CD14-positive monocyte (primary cell): ENCODE measurements at regions not wholly inside any gene's neighbourhood (a gene's known extent, or its start where the extent isn't known, plus 50 kb on each side); places are given as distances from the start of the nearest gene placed in this dataset.
"Not testable (repeated sequence)": the region's sequence is repeated elsewhere in the genome, so short reads cannot be mapped to it uniquely, and the experiment has no call there.

Experiments used
- DNase-seq, 3 donors: peaks; one replicate each; pipeline ENCODE4 v3.0.0-alpha.2; 2011 to 2022
- H2AFZ ChIP-seq: 2 replicates; pipeline ENCODE4 v1.6.0; 2012; ENCODE audit warnings: mild to moderate bottlenecking, low read depth, low read length, inconsistent platforms; ENCODE audit not compliant: insufficient read depth, poor library complexity, severe bottlenecking
- H3K27ac ChIP-seq, 2 donors: 1 replicate in 1 of 2; 2 replicates in 1 of 2; pipeline ENCODE4 v1.5.1; 2012 to 2013; ENCODE audit warnings: low read length in 2 of 2, control low read depth in 1 of 2, inconsistent platforms in 1 of 2, low read depth in 1 of 2, mild to moderate bottlenecking in 1 of 2
- H3K27me3 ChIP-seq, 2 donors: one replicate each; pipeline versions ENCODE4 v1.6.0 to v1.6.1; 2011 to 2013; ENCODE audit warnings: low read length in 2 of 2; ENCODE audit not compliant: control insufficient read depth in 2 of 2, insufficient read depth in 2 of 2
- H3K36me3 ChIP-seq, 2 donors: replicated peaks in 1 of 2; 1 replicate in 1 of 2; 2 replicates in 1 of 2; pipeline versions ENCODE4 v1.5.1 to v1.6.1; 2012 to 2013; ENCODE audit warnings: low read length in 2 of 2, control low read depth in 1 of 2, inconsistent platforms in 1 of 2, mild to moderate bottlenecking in 1 of 2; ENCODE audit not compliant: insufficient read depth in 2 of 2, control insufficient read depth in 1 of 2
- H3K4me1 ChIP-seq, 2 donors: 1 replicate in 1 of 2; 2 replicates in 1 of 2; pipeline versions ENCODE4 v1.5.1 to v1.6.1; 2012 to 2013; ENCODE audit warnings: low read length in 2 of 2, control low read depth in 1 of 2, inconsistent platforms in 1 of 2, mild to moderate bottlenecking in 1 of 2, moderate library complexity in 1 of 2; ENCODE audit not compliant: insufficient read depth in 2 of 2, control insufficient read depth in 1 of 2
- H3K4me2 ChIP-seq: replicated peaks from 2 replicates; pipeline ENCODE3; 2012; ENCODE audit warnings: low read length, moderate library complexity, mild to moderate bottlenecking; ENCODE audit not compliant: poor library complexity, severe bottlenecking; ENCODE audit errors: extremely low read depth
- H3K4me3 ChIP-seq, 3 experiments: fragments of 200-600 bp in 1 of 3; sonication (generic) in 1 of 3; replicated peaks in 1 of 3; 1 replicate in 2 of 3; 2 replicates in 1 of 3; pipeline ENCODE4 v1.5.1; 2011 to 2013; ENCODE audit warnings: low read length in 3 of 3, mild to moderate bottlenecking in 3 of 3, control low read depth in 2 of 3, low read depth in 2 of 3, inconsistent platforms in 1 of 3, moderate library complexity in 1 of 3
- H3K79me2 ChIP-seq: 2 replicates; pipeline ENCODE4 v1.6.0; 2012; ENCODE audit warnings: mild to moderate bottlenecking, control low read depth, inconsistent platforms, low read length, moderate library complexity; ENCODE audit not compliant: insufficient read depth
- H3K9ac ChIP-seq: 2 replicates; pipeline ENCODE4 v1.6.0; 2017; ENCODE audit warnings: low read length, mild to moderate bottlenecking; ENCODE audit not compliant: insufficient read depth, poor library complexity, severe bottlenecking
- H3K9me3 ChIP-seq, 2 donors: replicated peaks in 1 of 2; 1 replicate in 1 of 2; 2 replicates in 1 of 2; pipeline versions ENCODE4 v1.5.1 to v1.6.1; 2012 to 2013; ENCODE audit warnings: low read length in 2 of 2, control low read depth in 1 of 2; ENCODE audit not compliant: control insufficient read depth in 1 of 2, insufficient read depth in 1 of 2
- H4K20me1 ChIP-seq: 2 replicates; pipeline ENCODE4 v1.6.0; 2012; ENCODE audit warnings: mild to moderate bottlenecking, low read length, control low read depth, moderate library complexity; ENCODE audit not compliant: insufficient read depth
- H3K27ac Mint-ChIP-seq, 7 donors: one replicate each; pipeline ENCODE4 v1.8.0; 2020; ENCODE audit warnings: mild to moderate bottlenecking in 7 of 7, mixed read lengths in 7 of 7, moderate library complexity in 6 of 7, inconsistent platforms in 2 of 7
- H3K27me3 Mint-ChIP-seq, 3 donors: one replicate each; pipeline ENCODE4 v1.8.0; 2021 to 2022; ENCODE audit warnings: low read depth in 3 of 3, mild to moderate bottlenecking in 3 of 3, mixed read lengths in 3 of 3, moderate library complexity in 3 of 3, inconsistent platforms in 1 of 3
- H3K36me3 Mint-ChIP-seq, 2 donors: one replicate each; pipeline ENCODE4 v1.8.0; 2020; ENCODE audit warnings: mixed read lengths in 2 of 2, inconsistent platforms in 1 of 2, mild to moderate bottlenecking in 1 of 2
- H3K4me1 Mint-ChIP-seq: one replicate; pipeline ENCODE4 v1.8.0; 2020; ENCODE audit warnings: mild to moderate bottlenecking, mixed read lengths
- H3K4me3 Mint-ChIP-seq, 2 donors: one replicate each; pipeline ENCODE4 v1.8.0; 2020; ENCODE audit warnings: mild to moderate bottlenecking in 2 of 2, mixed read lengths in 2 of 2, moderate library complexity in 1 of 2
- H3K9me3 Mint-ChIP-seq, 7 donors: one replicate each; pipeline ENCODE4 v1.8.0; 2020 to 2022; ENCODE audit warnings: mixed read lengths in 7 of 7, mild to moderate bottlenecking in 6 of 7, moderate library complexity in 6 of 7, inconsistent platforms in 2 of 7
- CTCF ChIP-seq: fragments of 200-600 bp; IDR thresholded peaks from one replicate; pipeline ENCODE4 v1.8.0; 2022; ENCODE audit warnings: antibody characterized with exemption, mild to moderate bottlenecking
- WGBS: methylation state at CpG from one replicate; pipeline ENCODE4 v1.1.5; 2013; ENCODE audit warnings: missing lambda C conversion rate; ENCODE audit not compliant: insufficient coverage; 5-methylcytosine and 5-hydroxymethylcytosine counted together
- intact Hi-C, 2 donors: fragments of 100-400 bp; cut with micrococcal nuclease; formaldehyde crosslinking; loops; one replicate each; pipeline versions ENCODE4 v1.15.0 to v1.15.1; 2023

- peaks cover 4 to 8% of the 10 kb centered on the region in 2 donors for H3K9me3 ChIP-seq
- no peak overlapping the region for H3K4me3 ChIP-seq
- H3K4me2 ChIP-seq: no peak overlapping the region
- no peak overlapping the region for H3K27ac ChIP-seq
- H3K4me3 Mint-ChIP-seq: no peak overlapping the region
- no peak overlapping the region for H3K27ac Mint-ChIP-seq
- peaks cover 0 to 11% (median 7%) of the 10 kb centered on the region in 7 donors for H3K9me3 Mint-ChIP-seq
- no peaks in the 10 kb centered on the region for H3K4me1 ChIP-seq
- H3K27me3 ChIP-seq: no peaks in the 10 kb centered on the region
- no peak for DNase-seq
- no peak for TF ChIP-seq CTCF
- intact Hi-C loops: no loop called here
- H3K4me1 Mint-ChIP-seq: no peaks in the 10 kb centered on the region
- no peaks in the 10 kb centered on the region for H3K79me2 ChIP-seq
- H3K9ac ChIP-seq: no peak overlapping the region
- no peak overlapping the region for H2AFZ ChIP-seq
- H3K36me3 Mint-ChIP-seq: no peaks in the 10 kb centered on the region
- H3K36me3 ChIP-seq: no peaks in the 10 kb centered on the region
- H4K20me1 ChIP-seq: no peaks in the 10 kb centered on the region
- H3K27me3 Mint-ChIP-seq: peaks cover 0 to 3% (median 0%) of the 10 kb centered on the region in 3 donors
These were observed 602.5 kb downstream of the RAPGEF2 start for GRCh38 chr4:159705334-159705733.

GRCh38 chr4:159706704-159707103, 603.8 kb downstream of the RAPGEF2 start:
- H4K20me1 ChIP-seq: no peaks in the 10 kb centered on the region
- TF ChIP-seq CTCF: no peak
- DNase-seq: no peak
- no peak overlapping the region for H2AFZ ChIP-seq
- Mint-ChIP-seq H3K4me3 (no peak overlapping the region), H3K27me3 (peaks cover 0 to 3% (median 0%) of the 10 kb centered on the region in 3 donors), H3K4me1 (no peaks in the 10 kb centered on the region), H3K36me3 (no peaks in the 10 kb centered on the region), H3K9me3 (peaks cover 0 to 11% (median 6%) of the 10 kb centered on the region in 7 donors), H3K27ac (no peak overlapping the region)
- no peaks in the 10 kb centered on the region for H3K79me2 ChIP-seq
- H3K27me3 ChIP-seq: no peaks in the 10 kb centered on the region
- H3K4me2 ChIP-seq: no peak overlapping the region
- peaks cover 4 to 8% of the 10 kb centered on the region in 2 donors for H3K9me3 ChIP-seq
- intact Hi-C loops: no loop called here
- H3K9ac ChIP-seq: no peak overlapping the region
- no peak overlapping the region for H3K27ac ChIP-seq
- no peaks in the 10 kb centered on the region for H3K36me3 ChIP-seq
- no peak overlapping the region for H3K4me3 ChIP-seq
- H3K4me1 ChIP-seq: no peaks in the 10 kb centered on the region

- H3K4me1 ChIP-seq, H3K9ac ChIP-seq, intact Hi-C loops, H3K4me3 Mint-ChIP-seq, H3K27ac Mint-ChIP-seq, H2AFZ ChIP-seq, H3K27me3 ChIP-seq, H3K4me2 ChIP-seq, DNase-seq, H3K4me3 ChIP-seq, H3K79me2 ChIP-seq, H3K36me3 ChIP-seq, H4K20me1 ChIP-seq, H3K27ac ChIP-seq, H3K27me3 Mint-ChIP-seq, H3K36me3 Mint-ChIP-seq, H3K4me1 Mint-ChIP-seq: not testable (repeated sequence)
- WGBS: 93% methylated on average over 21 of the region's 25 CpGs
- H3K9me3 ChIP-seq: peaks cover 9 to 13% of the 10 kb centered on the region in 2 donors
- peaks cover 4 to 12% (median 9%) of the 10 kb centered on the region in 7 donors for H3K9me3 Mint-ChIP-seq
These were observed 612.3 kb downstream of the RAPGEF2 start for GRCh38 chr4:159715180-159715579.
